ENCODE measurements at regions not wholly inside any gene's neighbourhood (a gene's known extent, or its start where the extent isn't known, plus 50 kb on each side); places are given as distances from the start of the nearest gene placed in this dataset.

GRCh38 chr5:28862137-28862859, 1823.9 kb upstream of the CDH9 start:
- Histone ChIP-seq H3K9me3 (no peaks in the 10 kb centered on the region), H3K36me3 (no peaks in the 10 kb centered on the region), H3K4me3 (no peak overlapping the region), H3K27ac (no peak overlapping the region), H3K4me1 (no peaks in the 10 kb centered on the region), H3K27me3 (no peaks in the 10 kb centered on the region)
- TF ChIP-seq POLR2A (IDR thresholded peaks at IDR 0.05) = no peak
- TF ChIP-seq POLR2AphosphoS5 (IDR thresholded peaks at IDR 0.05) = no peak
- DNase-seq (ENCODE audit: low spot score in 2 of 2) = no peak
- intact Hi-C loops (cut with DNase I; ENCODE audit: low total_unique reads) = no loop called here

- no peaks in the 10 kb centered on the region for H3K4me1 ChIP-seq
- no peaks in the 10 kb centered on the region for H3K9me3 ChIP-seq
- H3K36me3 ChIP-seq = no peaks in the 10 kb centered on the region
- no peak overlapping the region for H3K4me3 ChIP-seq
- DNase-seq (ENCODE audit: low spot score in 2 of 2) = no peak
- no peak overlapping the region for H3K27ac ChIP-seq
- intact Hi-C loops (cut with DNase I; ENCODE audit: low total_unique reads) = no loop called here
- TF ChIP-seq CTCF (IDR thresholded peaks at IDR 0.05) (no peak), POLR2AphosphoS5 (IDR thresholded peaks at IDR 0.05) (no peak), POLR2A (IDR thresholded peaks at IDR 0.05) (no peak)
- H3K27me3 ChIP-seq = no peaks in the 10 kb centered on the region
Measured at GRCh38 chr5:28855626-28856025, 1817.2 kb upstream of the CDH9 start.

DNA sequence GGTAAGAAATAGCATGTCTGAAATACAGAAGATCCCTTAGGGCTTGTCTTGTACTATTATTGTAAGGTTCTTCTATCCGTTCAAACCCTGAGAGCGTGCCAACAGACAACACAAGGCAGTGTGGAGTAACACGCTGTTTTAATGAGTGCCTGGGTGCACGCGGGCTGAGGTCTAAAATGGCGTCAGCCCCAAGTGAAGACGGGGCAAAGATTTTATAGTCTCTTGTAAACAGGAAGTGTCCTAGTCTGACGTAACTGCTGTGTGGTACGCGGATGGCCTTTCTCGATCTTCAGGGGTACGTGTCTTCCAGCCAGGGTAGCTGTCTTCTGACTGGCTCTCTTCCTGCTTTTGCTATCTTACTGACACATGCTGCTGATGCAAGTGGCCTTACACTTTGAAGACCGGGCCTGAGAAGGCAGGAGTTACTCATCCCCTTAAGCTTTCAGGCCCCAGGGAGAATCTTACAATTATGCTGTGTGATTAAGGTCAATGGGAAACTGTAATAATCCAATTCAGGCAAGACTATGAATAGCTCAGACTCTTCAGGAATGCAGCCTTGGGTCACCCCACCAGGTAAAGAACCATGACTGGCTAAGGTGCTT, 1812.0 kb upstream of the CDH9 start:
- no peak for DNase-seq (ENCODE audit: low spot score in 2 of 2)
- Histone ChIP-seq H3K4me1 (no peaks in the 10 kb centered on the region), H3K4me3 (no peak overlapping the region), H3K27ac (no peak overlapping the region), H3K27me3 (no peaks in the 10 kb centered on the region), H3K9me3 (no peaks in the 10 kb centered on the region), H3K36me3 (no peaks in the 10 kb centered on the region)
- intact Hi-C loops (cut with DNase I; ENCODE audit: low total_unique reads) = no loop called here
- TF ChIP-seq POLR2A (IDR thresholded peaks at IDR 0.05) (no peak), CTCF (IDR thresholded peaks at IDR 0.05) (no peak), POLR2AphosphoS5 (IDR thresholded peaks at IDR 0.05) (no peak)

- H3K27me3 ChIP-seq = no peaks in the 10 kb centered on the region
- DNase-seq (ENCODE audit: low spot score in 2 of 2) = no peak
- H3K4me1 ChIP-seq = no peaks in the 10 kb centered on the region
- TF ChIP-seq POLR2AphosphoS5 (IDR thresholded peaks at IDR 0.05) = no peak
- no peak for TF ChIP-seq CTCF (IDR thresholded peaks at IDR 0.05)
- no peak for TF ChIP-seq POLR2A (IDR thresholded peaks at IDR 0.05)
- no peak overlapping the region for H3K27ac ChIP-seq
- intact Hi-C loops (cut with DNase I; ENCODE audit: low total_unique reads) = no loop called here
- H3K9me3 ChIP-seq = no peaks in the 10 kb centered on the region
- no peak overlapping the region for H3K4me3 ChIP-seq
- no peaks in the 10 kb centered on the region for H3K36me3 ChIP-seq
Measured at GRCh38 chr5:28831042-28831441, 1792.7 kb upstream of the CDH9 start.

DNA sequence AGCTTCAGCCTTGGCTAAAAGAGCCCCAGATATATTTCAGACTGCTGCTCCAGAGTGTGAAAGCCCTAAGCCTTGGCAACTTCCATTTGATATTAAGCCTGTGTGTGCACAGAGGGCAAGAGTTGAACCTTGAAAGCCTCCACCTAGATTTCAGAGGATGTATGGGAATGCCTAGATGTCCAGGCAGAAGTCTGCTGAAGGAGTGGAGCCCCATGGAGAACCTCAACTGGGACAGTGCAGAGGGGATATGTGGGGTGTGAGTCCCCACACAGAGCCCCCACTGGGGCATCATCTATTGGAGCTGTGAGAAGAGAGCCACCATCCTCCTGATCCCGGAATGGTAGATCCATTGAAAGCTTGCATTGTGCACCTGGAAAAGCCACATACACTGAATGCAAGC, 1784.8 kb upstream of the CDH9 start:
- TF ChIP-seq CTCF (IDR thresholded peaks at IDR 0.05) (no peak), POLR2AphosphoS5 (IDR thresholded peaks at IDR 0.05) (no peak), POLR2A (IDR thresholded peaks at IDR 0.05) (no peak)
- H3K4me3 ChIP-seq = no peak overlapping the region
- no peaks in the 10 kb centered on the region for H3K4me1 ChIP-seq
- peaks cover 10 to 16% of the 10 kb centered on the region in 2 donors for H3K9me3 ChIP-seq
- no peak overlapping the region for H3K27ac ChIP-seq
- H3K36me3 ChIP-seq = no peaks in the 10 kb centered on the region
- H3K27me3 ChIP-seq = no peaks in the 10 kb centered on the region
- intact Hi-C loops (cut with DNase I; ENCODE audit: low total_unique reads) = no loop called here
- DNase-seq (ENCODE audit: low spot score in 2 of 2) = no peak
